A673 (cell line): ENCODE measurements at regions not wholly inside any gene's neighbourhood (a gene's known extent, or its start where the extent isn't known, plus 50 kb on each side); places are given as distances from the start of the nearest gene placed in this dataset.

ENCODE experiments used
- EZH2 ChIP-seq: fragments of 200-600 bp; sonication (generic); IDR thresholded peaks from 2 replicates; pipeline ENCODE4 v1.6.1; 2017; ENCODE audit warnings: borderline replicate concordance, low read depth, mild to moderate bottlenecking, mixed read lengths, antibody characterized with exemption, low read length; ENCODE audit not compliant: poor library complexity, severe bottlenecking
- TF ChIP-seq, protein P1 (sequence below): fragments of 300-800, 200-600 bp; sonication (generic); conservative IDR thresholded peaks from 2 replicates; pipeline ENCODE4 v1.5.1; 2017; ENCODE audit warnings: low read depth, mild to moderate bottlenecking, antibody characterized with exemption, low read length, moderate library complexity, mixed read lengths

DNA sequence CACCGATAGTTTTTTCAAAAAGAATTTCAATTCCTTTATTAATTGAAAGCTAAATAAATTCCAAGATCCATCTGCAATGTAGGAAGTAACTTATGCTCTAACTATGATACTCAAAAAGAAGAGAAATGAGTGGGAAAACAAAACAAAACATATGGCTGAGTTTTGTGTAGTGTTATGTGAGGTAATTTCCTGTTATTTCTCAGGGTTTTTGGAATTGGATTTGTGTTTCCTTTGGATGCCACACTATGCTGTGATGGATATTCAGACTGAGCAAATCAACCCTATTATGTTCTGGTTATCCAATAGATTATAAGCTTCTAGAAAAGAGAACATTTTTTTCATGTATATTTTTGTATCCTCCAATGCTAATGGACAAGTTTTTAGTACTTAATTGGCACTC lies 73.4 kb upstream of the RAPGEF2 start:
- TF ChIP-seq, protein P1, sequence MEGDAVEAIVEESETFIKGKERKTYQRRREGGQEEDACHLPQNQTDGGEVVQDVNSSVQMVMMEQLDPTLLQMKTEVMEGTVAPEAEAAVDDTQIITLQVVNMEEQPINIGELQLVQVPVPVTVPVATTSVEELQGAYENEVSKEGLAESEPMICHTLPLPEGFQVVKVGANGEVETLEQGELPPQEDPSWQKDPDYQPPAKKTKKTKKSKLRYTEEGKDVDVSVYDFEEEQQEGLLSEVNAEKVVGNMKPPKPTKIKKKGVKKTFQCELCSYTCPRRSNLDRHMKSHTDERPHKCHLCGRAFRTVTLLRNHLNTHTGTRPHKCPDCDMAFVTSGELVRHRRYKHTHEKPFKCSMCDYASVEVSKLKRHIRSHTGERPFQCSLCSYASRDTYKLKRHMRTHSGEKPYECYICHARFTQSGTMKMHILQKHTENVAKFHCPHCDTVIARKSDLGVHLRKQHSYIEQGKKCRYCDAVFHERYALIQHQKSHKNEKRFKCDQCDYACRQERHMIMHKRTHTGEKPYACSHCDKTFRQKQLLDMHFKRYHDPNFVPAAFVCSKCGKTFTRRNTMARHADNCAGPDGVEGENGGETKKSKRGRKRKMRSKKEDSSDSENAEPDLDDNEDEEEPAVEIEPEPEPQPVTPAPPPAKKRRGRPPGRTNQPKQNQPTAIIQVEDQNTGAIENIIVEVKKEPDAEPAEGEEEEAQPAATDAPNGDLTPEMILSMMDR = no peak
- no peak for TF ChIP-seq EZH2
